ENCODE measurements at regions not wholly inside any gene's neighbourhood (a gene's known extent, or its start where the extent isn't known, plus 50 kb on each side); places are given as distances from the start of the nearest gene placed in this dataset.

- Histone ChIP-seq H3K27me3 (replicated peaks in 2 of 5; ENCODE audit: control insufficient read depth in 4 of 5, insufficient read depth in 5 of 5, low read length in 4 of 5) (no peaks in the 10 kb centered on the region), H3K27ac (ENCODE audit: insufficient read depth in 1 of 2, low read depth in 1 of 2, low read length in 2 of 2, poor library complexity in 1 of 2, severe bottlenecking in 2 of 2) (no peak overlapping the region), H3K36me3 (ENCODE audit: control insufficient read depth in 4 of 4, insufficient read depth in 4 of 4, low read length in 3 of 4) (no peaks in the 10 kb centered on the region), H3K9me3 (ENCODE audit: control extremely low read depth in 1 of 5, control insufficient read depth in 4 of 5, insufficient read depth in 2 of 5, low read depth in 1 of 5, low read length in 4 of 5) (no peaks in the 10 kb centered on the region), H3K4me1 (ENCODE audit: control extremely low read depth in 1 of 4, control insufficient read depth in 4 of 4, insufficient read depth in 4 of 4, low read length in 3 of 4) (peaks cover 0 to 2% (median 0%) of the 10 kb centered on the region in 4 experiments), H3K4me3 (ENCODE audit: control insufficient read depth in 1 of 7, extremely low read depth in 1 of 7, insufficient read depth in 4 of 7, low read depth in 2 of 7, low read length in 6 of 7) (no peak overlapping the region)
- no peak for DNase-seq
- ChIA-PET POLR2A (no interaction called here), CTCF (interaction anchor here (1.2 to 4.0 kb wide), 2 partner anchors 12 to 19 kb away, joined by 3 to 28 read pairs; no protein-coding TSS in a partner anchor)
Measured at GRCh38 chr6:137685798-137686375, 181.2 kb upstream of the TNFAIP3 start.

- H3K4me3 ChIP-seq (ENCODE audit: control insufficient read depth in 1 of 7, extremely low read depth in 1 of 7, insufficient read depth in 4 of 7, low read depth in 2 of 7, low read length in 6 of 7): no peak overlapping the region
- no peaks in the 10 kb centered on the region for H3K4me1 ChIP-seq (ENCODE audit: control extremely low read depth in 1 of 4, control insufficient read depth in 4 of 4, insufficient read depth in 4 of 4, low read length in 3 of 4)
- no peaks in the 10 kb centered on the region for H3K9me3 ChIP-seq (ENCODE audit: control extremely low read depth in 1 of 5, control insufficient read depth in 4 of 5, insufficient read depth in 2 of 5, low read depth in 1 of 5, low read length in 4 of 5)
- H3K36me3 ChIP-seq (ENCODE audit: control insufficient read depth in 4 of 4, insufficient read depth in 4 of 4, low read length in 3 of 4): no peaks in the 10 kb centered on the region
- H3K27me3 ChIP-seq (replicated peaks in 2 of 5; ENCODE audit: control insufficient read depth in 4 of 5, insufficient read depth in 5 of 5, low read length in 4 of 5): no peaks in the 10 kb centered on the region
- H3K27ac ChIP-seq (ENCODE audit: insufficient read depth in 1 of 2, low read depth in 1 of 2, low read length in 2 of 2, poor library complexity in 1 of 2, severe bottlenecking in 2 of 2): no peak overlapping the region
- WGBS (ENCODE audit: insufficient coverage): 100% methylated on average over 2 of the region's 3 CpGs
- DNase-seq: no peak
- POLR2A ChIA-PET: no interaction called here
- CTCF ChIA-PET: interaction anchor here (1.1 to 4.0 kb wide), 2 partner anchors 10 to 35 kb away, joined by 3 to 28 read pairs; no protein-coding TSS in a partner anchor
Measured at GRCh38 chr6:137687818-137688217, 179.2 kb upstream of the TNFAIP3 start.

GRCh38 chr6:137688230-137688971 lies 178.7 kb upstream of the TNFAIP3 start:
- no peak overlapping the region for H3K27ac ChIP-seq (ENCODE audit: insufficient read depth in 1 of 2, low read depth in 1 of 2, low read length in 2 of 2, poor library complexity in 1 of 2, severe bottlenecking in 2 of 2)
- no peaks in the 10 kb centered on the region for H3K27me3 ChIP-seq (replicated peaks in 2 of 5; ENCODE audit: control insufficient read depth in 4 of 5, insufficient read depth in 5 of 5, low read length in 4 of 5)
- no peaks in the 10 kb centered on the region for H3K4me1 ChIP-seq (ENCODE audit: control extremely low read depth in 1 of 4, control insufficient read depth in 4 of 4, insufficient read depth in 4 of 4, low read length in 3 of 4)
- POLR2A ChIA-PET: no interaction called here
- H3K4me3 ChIP-seq (ENCODE audit: control insufficient read depth in 1 of 7, extremely low read depth in 1 of 7, insufficient read depth in 4 of 7, low read depth in 2 of 7, low read length in 6 of 7): no peak overlapping the region
- no peaks in the 10 kb centered on the region for H3K9me3 ChIP-seq (ENCODE audit: control extremely low read depth in 1 of 5, control insufficient read depth in 4 of 5, insufficient read depth in 2 of 5, low read depth in 1 of 5, low read length in 4 of 5)
- DNase-seq: no peak
- no peaks in the 10 kb centered on the region for H3K36me3 ChIP-seq (ENCODE audit: control insufficient read depth in 4 of 4, insufficient read depth in 4 of 4, low read length in 3 of 4)
- CTCF ChIA-PET: interaction anchor here (1.1 to 4.0 kb wide), 3 partner anchors 9 to 34 kb away, joined by 3 to 28 read pairs (median 3); no protein-coding TSS in a partner anchor

GRCh38 chr6:137689377-137689776 lies 177.7 kb upstream of the TNFAIP3 start:
- DNase-seq: no peak
- no peak overlapping the region for H3K4me3 ChIP-seq (ENCODE audit: control insufficient read depth in 1 of 7, extremely low read depth in 1 of 7, insufficient read depth in 4 of 7, low read depth in 2 of 7, low read length in 6 of 7)
- ChIA-PET POLR2A (no interaction called here), CTCF (interaction anchor here (1.2 kb wide), 1 partner anchor 15 kb away, joined by 3 read pairs; no protein-coding TSS in a partner anchor)
- H3K27me3 ChIP-seq (replicated peaks in 2 of 5; ENCODE audit: control insufficient read depth in 4 of 5, insufficient read depth in 5 of 5, low read length in 4 of 5): no peaks in the 10 kb centered on the region
- H3K27ac ChIP-seq (ENCODE audit: insufficient read depth in 1 of 2, low read depth in 1 of 2, low read length in 2 of 2, poor library complexity in 1 of 2, severe bottlenecking in 2 of 2): no peak overlapping the region
- WGBS (ENCODE audit: insufficient coverage): 90% methylated on average over 2 of the region's 4 CpGs
- H3K9me3 ChIP-seq (ENCODE audit: control extremely low read depth in 1 of 5, control insufficient read depth in 4 of 5, insufficient read depth in 2 of 5, low read depth in 1 of 5, low read length in 4 of 5): no peaks in the 10 kb centered on the region
- no peaks in the 10 kb centered on the region for H3K36me3 ChIP-seq (ENCODE audit: control insufficient read depth in 4 of 4, insufficient read depth in 4 of 4, low read length in 3 of 4)
- H3K4me1 ChIP-seq (ENCODE audit: control extremely low read depth in 1 of 4, control insufficient read depth in 4 of 4, insufficient read depth in 4 of 4, low read length in 3 of 4): no peaks in the 10 kb centered on the region

- CTCF ChIA-PET: no interaction called here
- no peak overlapping the region for H3K27ac ChIP-seq (ENCODE audit: insufficient read depth in 1 of 2, low read depth in 1 of 2, low read length in 2 of 2, poor library complexity in 1 of 2, severe bottlenecking in 2 of 2)
Measured at GRCh38 chr6:137690034-137690433, 177.0 kb upstream of the TNFAIP3 start.

GRCh38 chr6:137690721-137691120 lies 176.3 kb upstream of the TNFAIP3 start:
- Histone ChIP-seq H3K9me3 (ENCODE audit: control extremely low read depth in 1 of 5, control insufficient read depth in 4 of 5, insufficient read depth in 2 of 5, low read depth in 1 of 5, low read length in 4 of 5) (no peaks in the 10 kb centered on the region), H3K4me1 (ENCODE audit: control extremely low read depth in 1 of 4, control insufficient read depth in 4 of 4, insufficient read depth in 4 of 4, low read length in 3 of 4) (no peaks in the 10 kb centered on the region), H3K36me3 (ENCODE audit: control insufficient read depth in 4 of 4, insufficient read depth in 4 of 4, low read length in 3 of 4) (no peaks in the 10 kb centered on the region), H3K27me3 (replicated peaks in 2 of 5; ENCODE audit: control insufficient read depth in 4 of 5, insufficient read depth in 5 of 5, low read length in 4 of 5) (no peaks in the 10 kb centered on the region), H3K27ac (ENCODE audit: insufficient read depth in 1 of 2, low read depth in 1 of 2, low read length in 2 of 2, poor library complexity in 1 of 2, severe bottlenecking in 2 of 2) (no peak overlapping the region), H3K4me3 (ENCODE audit: control insufficient read depth in 1 of 7, extremely low read depth in 1 of 7, insufficient read depth in 4 of 7, low read depth in 2 of 7, low read length in 6 of 7) (no peak overlapping the region)
- ChIA-PET CTCF (no interaction called here), POLR2A (interaction anchor here (0.6 kb wide), 1 partner anchor 177 kb away, joined by 3 read pairs; no protein-coding TSS in a partner anchor)
- DNase-seq: no peak
- WGBS (ENCODE audit: insufficient coverage): no CpG with 5 or more reads among the region's 1 CpG

More at GRCh38 chr6:137690034-137690433, 177.0 kb upstream of the TNFAIP3 start:
- no peaks in the 10 kb centered on the region for H3K27me3 ChIP-seq (replicated peaks in 2 of 5; ENCODE audit: control insufficient read depth in 4 of 5, insufficient read depth in 5 of 5, low read length in 4 of 5)
- no peaks in the 10 kb centered on the region for H3K36me3 ChIP-seq (ENCODE audit: control insufficient read depth in 4 of 4, insufficient read depth in 4 of 4, low read length in 3 of 4)
- POLR2A ChIA-PET: no interaction called here
- no peak for DNase-seq
- no peak overlapping the region for H3K4me3 ChIP-seq (ENCODE audit: control insufficient read depth in 1 of 7, extremely low read depth in 1 of 7, insufficient read depth in 4 of 7, low read depth in 2 of 7, low read length in 6 of 7)
- H3K4me1 ChIP-seq (ENCODE audit: control extremely low read depth in 1 of 4, control insufficient read depth in 4 of 4, insufficient read depth in 4 of 4, low read length in 3 of 4): no peaks in the 10 kb centered on the region
- H3K9me3 ChIP-seq (ENCODE audit: control extremely low read depth in 1 of 5, control insufficient read depth in 4 of 5, insufficient read depth in 2 of 5, low read depth in 1 of 5, low read length in 4 of 5): no peaks in the 10 kb centered on the region

GRCh38 chr6:137692308-137692707 lies 174.8 kb upstream of the TNFAIP3 start:
- ChIA-PET CTCF (interaction anchor here (2.1 kb wide), 1 partner anchor 252 kb away, joined by 5 read pairs; no protein-coding TSS in a partner anchor), POLR2A (no interaction called here)
- 100% methylated on average over 3 of the region's 3 CpGs for WGBS (ENCODE audit: insufficient coverage)
- no peaks in the 10 kb centered on the region for H3K27me3 ChIP-seq (replicated peaks in 2 of 5; ENCODE audit: control insufficient read depth in 4 of 5, insufficient read depth in 5 of 5, low read length in 4 of 5)
- H3K27ac ChIP-seq (ENCODE audit: insufficient read depth in 1 of 2, low read depth in 1 of 2, low read length in 2 of 2, poor library complexity in 1 of 2, severe bottlenecking in 2 of 2): no peak overlapping the region
- H3K4me1 ChIP-seq (ENCODE audit: control extremely low read depth in 1 of 4, control insufficient read depth in 4 of 4, insufficient read depth in 4 of 4, low read length in 3 of 4): no peaks in the 10 kb centered on the region
- no peak for DNase-seq
- no peak overlapping the region for H3K4me3 ChIP-seq (ENCODE audit: control insufficient read depth in 1 of 7, extremely low read depth in 1 of 7, insufficient read depth in 4 of 7, low read depth in 2 of 7, low read length in 6 of 7)
- no peaks in the 10 kb centered on the region for H3K36me3 ChIP-seq (ENCODE audit: control insufficient read depth in 4 of 4, insufficient read depth in 4 of 4, low read length in 3 of 4)
- H3K9me3 ChIP-seq (ENCODE audit: control extremely low read depth in 1 of 5, control insufficient read depth in 4 of 5, insufficient read depth in 2 of 5, low read depth in 1 of 5, low read length in 4 of 5): no peaks in the 10 kb centered on the region

Data from common myeloid progenitor, CD34-positive (primary cell).